GM23338 (cell line): ENCODE measurements at regions not wholly inside any gene's neighbourhood (a gene's known extent, or its start where the extent isn't known, plus 50 kb on each side); places are given as distances from the start of the nearest gene placed in this dataset.

Experiments
- ATAC-seq: fragments of 200-7000 bp; cut with Tn5 transposase; 3 replicates; pipeline ENCODE4 v1.9.1; 2020
- DNase-seq: peaks from one replicate; pipeline ENCODE4 v3.0.0-alpha.2; 2015; ENCODE audit warnings: low spot score
- H2AFZ ChIP-seq: fragments of 200-600 bp; sonication (generic); 2 replicates; pipeline ENCODE4 v1.8.0; 2016; ENCODE audit warnings: antibody characterized with exemption, mild to moderate bottlenecking, moderate library complexity
- H3F3A ChIP-seq: fragments of 200-600 bp; sonication (generic); replicated peaks from 2 replicates; pipeline ENCODE4 v1.8.0; 2017; ENCODE audit warnings: antibody characterized with exemption, mixed run types, low read depth
- H3K27ac ChIP-seq: fragments of 200-600 bp; sonication (generic); 2 replicates; pipeline ENCODE4 v1.6.1; 2016; ENCODE audit warnings: low read depth
- H3K27me3 ChIP-seq: fragments of 200-600 bp; sonication (generic); 2 replicates; pipeline ENCODE4 v1.8.0; 2016; ENCODE audit warnings: mild to moderate bottlenecking, mixed run types, moderate library complexity; ENCODE audit not compliant: insufficient read depth
- H3K36me3 ChIP-seq: fragments of 200-600 bp; sonication (generic); 2 replicates; pipeline ENCODE4 v1.8.0; 2016; ENCODE audit warnings: mild to moderate bottlenecking; ENCODE audit not compliant: insufficient read depth
- H3K4me1 ChIP-seq: fragments of 200-600 bp; sonication (generic); 2 replicates; pipeline ENCODE4 v1.8.0; 2016; ENCODE audit warnings: mild to moderate bottlenecking, moderate library complexity; ENCODE audit not compliant: insufficient read depth
- H3K4me2 ChIP-seq: fragments of 200-600 bp; sonication (generic); 2 replicates; pipeline ENCODE4 v1.7.1; 2017; ENCODE audit warnings: mixed run types
- H3K4me3 ChIP-seq: fragments of 200-600 bp; sonication (generic); 2 replicates; pipeline ENCODE4 v1.6.1; 2016; ENCODE audit warnings: mixed run types
- H3K79me2 ChIP-seq: fragments of 200-600 bp; sonication (generic); replicated peaks from 2 replicates; pipeline ENCODE4 v1.8.0; 2017; ENCODE audit warnings: mild to moderate bottlenecking; ENCODE audit not compliant: insufficient read depth
- H3K9me2 ChIP-seq: fragments of 200-600 bp; sonication (generic); 2 replicates; pipeline ENCODE4 v1.8.0; 2017; ENCODE audit not compliant: insufficient read depth
- H4K20me1 ChIP-seq: fragments of 200-600 bp; sonication (generic); replicated peaks from 2 replicates; pipeline ENCODE4 v1.8.0; 2017; ENCODE audit warnings: mild to moderate bottlenecking; ENCODE audit not compliant: insufficient read depth
- H3K27ac Mint-ChIP-seq: 2 replicates; pipeline ENCODE4 v1.8.0; 2020; ENCODE audit warnings: inconsistent platforms, mild to moderate bottlenecking, moderate library complexity, mixed read lengths
- H3K27me3 Mint-ChIP-seq: 3 replicates; pipeline ENCODE4 v1.8.0; 2022; ENCODE audit warnings: low read depth, mild to moderate bottlenecking, moderate library complexity, mixed read lengths, inconsistent platforms; ENCODE audit not compliant: insufficient read depth, poor library complexity
- H3K36me3 Mint-ChIP-seq: 3 replicates; pipeline ENCODE4 v1.8.0; 2021; ENCODE audit warnings: low read depth, mild to moderate bottlenecking, inconsistent platforms, moderate library complexity, mixed read lengths
- H3K4me1 Mint-ChIP-seq: 3 replicates; pipeline ENCODE4 v1.8.0; 2020; ENCODE audit warnings: mild to moderate bottlenecking, inconsistent platforms, mixed read lengths
- H3K4me3 Mint-ChIP-seq: 3 replicates; pipeline ENCODE4 v1.8.0; 2021; ENCODE audit warnings: moderate library complexity, mild to moderate bottlenecking, inconsistent platforms, mixed read lengths
- H3K9me3 Mint-ChIP-seq: 3 replicates; pipeline ENCODE4 v1.8.0; 2020; ENCODE audit warnings: moderate library complexity, mild to moderate bottlenecking, inconsistent platforms, mixed read lengths
- CREB1 ChIP-seq: fragments of 250-450 bp; sonication (Bioruptor Pico); IDR thresholded peaks from 2 replicates; pipeline ENCODE4 v1.5.0; 2020; ENCODE audit warnings: low read depth, mild to moderate bottlenecking, moderate library complexity
- EZH2 ChIP-seq: fragments of 200-600 bp; sonication (generic); IDR thresholded peaks from one replicate; pipeline ENCODE4 v1.8.0; 2017; ENCODE audit warnings: antibody characterized with exemption, mild to moderate bottlenecking, low read depth; ENCODE audit not compliant: unreplicated experiment
- STAT1 ChIP-seq: IDR thresholded peaks from one replicate; pipeline ENCODE4 v1.6.1; 2016; ENCODE audit warnings: antibody characterized with exemption; ENCODE audit not compliant: unreplicated experiment
- ZNF114 ChIP-seq: fragments of 250-450 bp; sonication (Bioruptor Pico); IDR thresholded peaks from 2 replicates; pipeline ENCODE4 v1.5.0; 2020; ENCODE audit warnings: mild to moderate bottlenecking, moderate library complexity
- TF ChIP-seq, protein P1 (sequence below): fragments of 250-450 bp; sonication (Bioruptor Pico); IDR thresholded peaks from 2 replicates; pipeline ENCODE4 v1.5.0; 2020; ENCODE audit warnings: mild to moderate bottlenecking, moderate library complexity

DNA sequence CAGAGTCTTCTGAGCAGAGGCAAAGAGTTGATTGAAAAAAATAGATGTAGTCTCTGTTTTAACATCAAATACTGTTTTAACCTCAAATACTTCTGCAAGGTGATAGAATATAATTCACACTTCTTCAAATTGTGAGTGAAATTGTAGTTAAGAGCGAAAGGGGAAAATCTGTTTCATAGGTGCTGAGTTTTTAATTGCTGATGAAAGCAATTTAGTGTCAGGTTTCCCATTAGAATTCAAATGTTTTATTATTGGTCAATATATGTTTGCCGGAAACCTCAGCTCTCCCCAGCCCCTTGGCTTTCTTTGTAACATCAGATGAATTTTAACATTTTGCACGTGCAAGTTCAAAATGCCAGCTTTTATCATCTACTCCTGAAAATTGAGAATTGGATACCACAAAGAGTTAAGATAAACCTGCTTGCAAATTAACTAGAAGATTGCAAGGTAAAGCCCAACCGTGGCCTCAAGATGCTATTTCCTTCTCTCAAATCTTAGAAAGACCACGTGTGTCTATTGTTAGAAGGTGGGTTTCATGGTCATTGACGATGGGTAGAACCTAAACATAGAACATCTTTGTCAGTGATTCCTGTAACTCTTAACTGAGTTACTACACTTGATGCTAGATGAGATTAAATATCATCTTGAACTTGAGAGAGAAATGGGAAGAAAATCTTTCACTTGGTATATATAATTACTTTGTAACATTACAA, 1824.2 kb upstream of the TENM3 start (continued):
- TF ChIP-seq, protein P1, sequence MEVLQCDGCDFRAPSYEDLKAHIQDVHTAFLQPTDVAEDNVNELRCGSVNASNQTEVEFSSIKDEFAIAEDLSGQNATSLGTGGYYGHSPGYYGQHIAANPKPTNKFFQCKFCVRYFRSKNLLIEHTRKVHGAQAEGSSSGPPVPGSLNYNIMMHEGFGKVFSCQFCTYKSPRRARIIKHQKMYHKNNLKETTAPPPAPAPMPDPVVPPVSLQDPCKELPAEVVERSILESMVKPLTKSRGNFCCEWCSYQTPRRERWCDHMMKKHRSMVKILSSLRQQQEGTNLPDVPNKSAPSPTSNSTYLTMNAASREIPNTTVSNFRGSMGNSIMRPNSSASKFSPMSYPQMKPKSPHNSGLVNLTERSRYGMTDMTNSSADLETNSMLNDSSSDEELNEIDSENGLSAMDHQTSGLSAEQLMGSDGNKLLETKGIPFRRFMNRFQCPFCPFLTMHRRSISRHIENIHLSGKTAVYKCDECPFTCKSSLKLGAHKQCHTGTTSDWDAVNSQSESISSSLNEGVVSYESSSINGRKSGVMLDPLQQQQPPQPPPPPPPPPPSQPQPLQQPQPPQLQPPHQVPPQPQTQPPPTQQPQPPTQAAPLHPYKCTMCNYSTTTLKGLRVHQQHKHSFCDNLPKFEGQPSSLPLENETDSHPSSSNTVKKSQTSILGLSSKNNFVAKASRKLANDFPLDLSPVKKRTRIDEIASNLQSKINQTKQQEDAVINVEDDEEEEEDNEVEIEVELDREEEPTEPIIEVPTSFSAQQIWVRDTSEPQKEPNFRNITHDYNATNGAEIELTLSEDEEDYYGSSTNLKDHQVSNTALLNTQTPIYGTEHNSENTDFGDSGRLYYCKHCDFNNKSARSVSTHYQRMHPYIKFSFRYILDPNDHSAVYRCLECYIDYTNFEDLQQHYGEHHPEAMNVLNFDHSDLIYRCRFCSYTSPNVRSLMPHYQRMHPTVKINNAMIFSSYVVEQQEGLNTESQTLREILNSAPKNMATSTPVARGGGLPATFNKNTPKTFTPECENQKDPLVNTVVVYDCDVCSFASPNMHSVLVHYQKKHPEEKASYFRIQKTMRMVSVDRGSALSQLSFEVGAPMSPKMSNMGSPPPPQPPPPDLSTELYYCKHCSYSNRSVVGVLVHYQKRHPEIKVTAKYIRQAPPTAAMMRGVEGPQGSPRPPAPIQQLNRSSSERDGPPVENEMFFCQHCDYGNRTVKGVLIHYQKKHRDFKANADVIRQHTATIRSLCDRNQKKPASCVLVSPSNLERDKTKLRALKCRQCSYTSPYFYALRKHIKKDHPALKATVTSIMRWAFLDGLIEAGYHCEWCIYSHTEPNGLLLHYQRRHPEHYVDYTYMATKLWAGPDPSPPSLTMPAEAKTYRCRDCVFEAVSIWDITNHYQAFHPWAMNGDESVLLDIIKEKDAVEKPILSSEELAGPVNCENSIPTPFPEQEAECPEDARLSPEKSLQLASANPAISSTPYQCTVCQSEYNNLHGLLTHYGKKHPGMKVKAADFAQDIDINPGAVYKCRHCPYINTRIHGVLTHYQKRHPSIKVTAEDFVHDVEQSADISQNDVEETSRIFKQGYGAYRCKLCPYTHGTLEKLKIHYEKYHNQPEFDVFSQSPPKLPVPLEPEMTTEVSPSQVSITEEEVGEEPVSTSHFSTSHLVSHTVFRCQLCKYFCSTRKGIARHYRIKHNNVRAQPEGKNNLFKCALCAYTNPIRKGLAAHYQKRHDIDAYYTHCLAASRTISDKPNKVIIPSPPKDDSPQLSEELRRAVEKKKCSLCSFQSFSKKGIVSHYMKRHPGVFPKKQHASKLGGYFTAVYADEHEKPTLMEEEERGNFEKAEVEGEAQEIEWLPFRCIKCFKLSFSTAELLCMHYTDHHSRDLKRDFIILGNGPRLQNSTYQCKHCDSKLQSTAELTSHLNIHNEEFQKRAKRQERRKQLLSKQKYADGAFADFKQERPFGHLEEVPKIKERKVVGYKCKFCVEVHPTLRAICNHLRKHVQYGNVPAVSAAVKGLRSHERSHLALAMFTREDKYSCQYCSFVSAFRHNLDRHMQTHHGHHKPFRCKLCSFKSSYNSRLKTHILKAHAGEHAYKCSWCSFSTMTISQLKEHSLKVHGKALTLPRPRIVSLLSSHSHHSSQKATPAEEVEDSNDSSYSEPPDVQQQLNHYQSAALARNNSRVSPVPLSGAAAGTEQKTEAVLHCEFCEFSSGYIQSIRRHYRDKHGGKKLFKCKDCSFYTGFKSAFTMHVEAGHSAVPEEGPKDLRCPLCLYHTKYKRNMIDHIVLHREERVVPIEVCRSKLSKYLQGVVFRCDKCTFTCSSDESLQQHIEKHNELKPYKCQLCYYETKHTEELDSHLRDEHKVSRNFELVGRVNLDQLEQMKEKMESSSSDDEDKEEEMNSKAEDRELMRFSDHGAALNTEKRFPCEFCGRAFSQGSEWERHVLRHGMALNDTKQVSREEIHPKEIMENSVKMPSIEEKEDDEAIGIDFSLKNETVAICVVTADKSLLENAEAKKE (CRISPR knock-in tag): no peak
- TF ChIP-seq STAT1 (no peak), EZH2 (no peak)

DNA sequence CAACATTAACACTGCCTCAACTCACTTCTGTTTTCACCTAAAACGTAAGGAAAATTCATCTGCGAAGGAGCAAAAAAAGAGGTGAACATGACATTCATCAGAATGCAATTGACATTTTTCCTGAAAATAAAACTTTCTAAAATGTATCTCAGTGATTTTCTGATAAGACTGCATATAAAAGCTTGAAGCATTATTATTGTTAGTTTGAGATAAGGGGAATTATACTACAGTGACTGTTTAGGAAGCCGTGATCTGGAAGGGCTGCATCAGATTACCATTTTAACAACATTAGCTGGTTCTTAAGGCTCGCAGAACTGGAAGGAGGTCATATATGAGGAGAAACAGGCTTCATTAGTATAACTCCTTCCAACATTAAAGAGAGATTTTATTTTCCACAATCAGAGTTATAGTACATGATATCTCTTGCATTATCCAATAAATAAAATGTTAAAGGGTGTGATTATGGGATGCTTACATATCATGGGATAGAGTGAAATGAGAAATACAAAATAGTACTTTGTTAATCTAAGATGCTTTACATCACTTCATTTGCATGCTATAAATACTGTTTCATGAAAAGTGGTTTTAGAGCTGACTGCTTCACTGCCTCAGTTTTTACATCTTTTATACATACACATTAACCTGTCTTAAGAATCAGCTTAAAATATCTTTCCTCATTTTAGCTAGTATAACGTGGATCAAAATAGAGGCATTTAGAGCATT, 1820.1 kb upstream of the TENM3 start:
- Mint-ChIP-seq H3K9me3 (no peaks in the 10 kb centered on the region), H3K4me1 (no peaks in the 10 kb centered on the region), H3K27ac (no peak overlapping the region), H3K36me3 (no peaks in the 10 kb centered on the region), H3K27me3 (no peaks in the 10 kb centered on the region), H3K4me3 (no peak overlapping the region)
- Histone ChIP-seq H3K9me2 (no peaks in the 10 kb centered on the region), H3K4me3 (no peak overlapping the region), H3K4me1 (no peaks in the 10 kb centered on the region), H3K27me3 (no peaks in the 10 kb centered on the region), H3K4me2 (no peak overlapping the region), H3K27ac (no peak overlapping the region), H4K20me1 (no peaks in the 10 kb centered on the region), H3F3A (no peaks in the 10 kb centered on the region), H2AFZ (no peak overlapping the region), H3K79me2 (no peaks in the 10 kb centered on the region), H3K36me3 (no peaks in the 10 kb centered on the region)
- DNase-seq (no peak), ATAC-seq (no peak)
- TF ChIP-seq CREB1 (CRISPR knock-in tag) (no peak), ZNF114 (CRISPR knock-in tag) (no peak)
- TF ChIP-seq, protein P1 (CRISPR knock-in tag): no peak
